SK-N-SH (cell line): ENCODE measurements at regions not wholly inside any gene's neighbourhood (a gene's known extent, or its start where the extent isn't known, plus 50 kb on each side); places are given as distances from the start of the nearest gene placed in this dataset.

Experiments used
- CTCF ChIA-PET: fragments of 300-600, 350-600 bp; formaldehyde crosslinking; extraction: SDS; loops from one replicate; lab custom pipeline; 2021; lab: Yijun Ruan, JAX
- POLR2A ChIA-PET: fragments of 350-600 bp; sonication (Branson Sonifier 250); formaldehyde crosslinking; extraction: SDS; loops from one replicate; lab custom pipeline; 2020; ENCODE audit warnings: antibody characterized with exemption, inconsistent platforms; lab: Yijun Ruan, JAX
- DNase-seq: peaks from one replicate; pipeline ENCODE4 v3.0.0; 2012
- H2AFZ ChIP-seq: fragments of 200-600 bp; sonication (generic); 2 replicates; pipeline ENCODE4 v1.8.1; 2016; ENCODE audit warnings: antibody characterized with exemption, mild to moderate bottlenecking, low read depth
- H3F3A ChIP-seq: fragments of 200-600 bp; sonication (generic); replicated peaks from 2 replicates; pipeline ENCODE3; 2016; ENCODE audit warnings: antibody characterized with exemption, mild to moderate bottlenecking; ENCODE audit not compliant: insufficient read depth
- H3K27ac ChIP-seq, 2 experiments: fragments of 200-500 bp in 1 of 2; fragments of 200-600 bp in 1 of 2; sonication (Bioruptor generic) in 1 of 2; sonication (generic), shearing (Covaris generic) in 1 of 2; 2 replicates each; pipeline versions ENCODE4 v1.5.1 to v1.6.1; 2014 to 2016; ENCODE audit warnings: low read depth in 2 of 2, inconsistent platforms in 1 of 2, low read length in 1 of 2, mild to moderate bottlenecking in 1 of 2, mixed read lengths in 1 of 2
- H3K27me3 ChIP-seq: fragments of 200-600 bp; sonication (generic), shearing (Covaris generic); 2 replicates; pipeline ENCODE4 v1.6.1; 2016; ENCODE audit warnings: mixed run types; ENCODE audit not compliant: insufficient read depth
- H3K36me3 ChIP-seq, 2 experiments: fragments of 200-500 bp in 1 of 2; fragments of 200-600 bp in 1 of 2; sonication (Bioruptor generic) in 1 of 2; sonication (generic) in 1 of 2; replicated peaks in 1 of 2; 2 replicates each; pipeline versions ENCODE3 to v1.5.1; 2014 to 2016; ENCODE audit warnings: low read length in 1 of 2, mild to moderate bottlenecking in 1 of 2; ENCODE audit not compliant: insufficient read depth in 2 of 2, control insufficient read depth in 1 of 2
- H3K4me1 ChIP-seq, 2 experiments: fragments of 200-500 bp in 1 of 2; fragments of 200-600 bp in 1 of 2; sonication (Bioruptor generic) in 1 of 2; sonication (generic), shearing (Covaris generic) in 1 of 2; 2 replicates each; pipeline versions ENCODE4 v1.5.1 to v1.6.1; 2014 to 2016; ENCODE audit warnings: low read depth in 1 of 2, low read length in 1 of 2, mixed run types in 1 of 2; ENCODE audit not compliant: insufficient read depth in 2 of 2, control insufficient read depth in 1 of 2
- H3K4me2 ChIP-seq: fragments of 200-600 bp; sonication (generic), shearing (Covaris generic); 2 replicates; pipeline ENCODE4 v1.6.1; 2017; ENCODE audit warnings: mixed run types
- H3K4me3 ChIP-seq, 2 experiments: fragments of 200-500 bp in 1 of 2; fragments of 200-600 bp in 1 of 2; sonication (Bioruptor generic) in 1 of 2; sonication (generic), shearing (Covaris generic) in 1 of 2; 2 replicates each; pipeline versions ENCODE4 v1.5.1 to v1.8.1; 2014 to 2016; ENCODE audit warnings: low read depth in 2 of 2, inconsistent platforms in 1 of 2, low read length in 1 of 2, mild to moderate bottlenecking in 1 of 2, mixed read lengths in 1 of 2, moderate library complexity in 1 of 2
- H3K79me2 ChIP-seq: fragments of 200-600 bp; sonication (generic); 2 replicates; pipeline ENCODE4 v1.8.1; 2017; ENCODE audit warnings: mild to moderate bottlenecking; ENCODE audit not compliant: insufficient read depth
- H3K9ac ChIP-seq: fragments of 200-600 bp; sonication (generic); 2 replicates; pipeline ENCODE4 v1.6.1; 2017; ENCODE audit warnings: mixed run types
- H3K9me2 ChIP-seq: fragments of 200-600 bp; sonication (generic); 2 replicates; pipeline ENCODE4 v1.6.1; 2017; ENCODE audit warnings: mixed run types
- H3K9me3 ChIP-seq: fragments of 200-600 bp; sonication (generic); 2 replicates; pipeline ENCODE4 v1.6.1; 2017; ENCODE audit warnings: mixed run types, mild to moderate bottlenecking, moderate library complexity
- H4K20me1 ChIP-seq: fragments of 200-600 bp; sonication (generic); 2 replicates; pipeline ENCODE4 v1.6.1; 2017; ENCODE audit warnings: mild to moderate bottlenecking, mixed run types; ENCODE audit not compliant: insufficient read depth
- EP300 ChIP-seq, 2 experiments: IDR thresholded peaks; 2 replicates each; pipeline versions ENCODE4 v1.4.0 to v1.6.1; 2012; ENCODE audit warnings: borderline replicate concordance in 1 of 2, low read depth in 1 of 2, low read length in 1 of 2
- FOSL2 ChIP-seq: IDR thresholded peaks from 2 replicates; pipeline ENCODE4 v1.4.0; 2012; ENCODE audit warnings: low read depth, mild to moderate bottlenecking, moderate library complexity, borderline replicate concordance
- FOXJ3 ChIP-seq: sonication (generic); formaldehyde crosslinking; IDR thresholded peaks from 2 replicates; pipeline ENCODE4 v1.5.1; 2020; ENCODE audit warnings: mild to moderate bottlenecking, missing genetic modification reagents
- GABPA ChIP-seq: IDR thresholded peaks from 2 replicates; pipeline ENCODE4 v1.4.0; 2012; ENCODE audit warnings: low read depth, mild to moderate bottlenecking
- JUND ChIP-seq: IDR thresholded peaks from 2 replicates; pipeline ENCODE4 v1.4.0; 2012
- MEF2A ChIP-seq: IDR thresholded peaks from 2 replicates; pipeline ENCODE4 v1.4.0; 2012; ENCODE audit warnings: low read depth, borderline replicate concordance
- POLR2AphosphoS5 ChIP-seq: IDR thresholded peaks from 2 replicates; pipeline ENCODE4 v1.6.1; 2012; ENCODE audit warnings: low read depth, low read length
- RAD21 ChIP-seq: IDR thresholded peaks from 2 replicates; pipeline ENCODE4 v1.6.1; 2012; ENCODE audit warnings: mild to moderate bottlenecking, low read length
- RCOR1 ChIP-seq: fragments of 150-350 bp; IDR thresholded peaks from 2 replicates; pipeline ENCODE4 v1.6.1; 2017; ENCODE audit warnings: antibody characterized with exemption, low read length
- RFX5 ChIP-seq: IDR thresholded peaks from 2 replicates; pipeline ENCODE4 v1.6.1; 2012; ENCODE audit warnings: mild to moderate bottlenecking, improper control_type of control experiment, low read length
- RXRA ChIP-seq: IDR thresholded peaks from 2 replicates; pipeline ENCODE4 v1.4.0; 2012; ENCODE audit warnings: low read depth, mild to moderate bottlenecking, borderline replicate concordance
- SMC3 ChIP-seq: IDR thresholded peaks from 2 replicates; pipeline ENCODE4 v1.6.1; 2012; ENCODE audit warnings: low read depth, low read length, improper control_type of control experiment
- TAF1 ChIP-seq: IDR thresholded peaks from 2 replicates; pipeline ENCODE4 v1.6.1; 2012; ENCODE audit warnings: low read depth, mild to moderate bottlenecking, low read length, moderate library complexity, borderline replicate concordance
- TCF12 ChIP-seq: IDR thresholded peaks from 2 replicates; pipeline ENCODE4 v1.4.0; 2012
- TEAD4 ChIP-seq: IDR thresholded peaks from 2 replicates; pipeline ENCODE4 v1.4.0; 2012; ENCODE audit warnings: mild to moderate bottlenecking, borderline replicate concordance; ENCODE audit not compliant: insufficient read depth
- YY1 ChIP-seq: IDR thresholded peaks from 2 replicates; pipeline ENCODE4 v1.4.0; 2012; ENCODE audit warnings: low read depth, mild to moderate bottlenecking
- WGBS: methylation state at CpG from one replicate; pipeline ENCODE4 v1.1.6; 2017; ENCODE audit warnings: low lambda C conversion rate; 5-methylcytosine and 5-hydroxymethylcytosine counted together
- TF ChIP-seq, protein P1 (sequence below): IDR thresholded peaks from 2 replicates; pipeline ENCODE4 v1.4.0; 2012; ENCODE audit warnings: low read depth, borderline replicate concordance
- TF ChIP-seq, protein P2 (sequence below): IDR thresholded peaks from 2 replicates; pipeline ENCODE4 v1.6.1; 2012; ENCODE audit warnings: mild to moderate bottlenecking, low read depth, low read length, moderate library complexity
- TF ChIP-seq, protein P3 (sequence below): IDR thresholded peaks from 2 replicates; pipeline ENCODE4 v1.4.0; 2012; ENCODE audit warnings: low read depth
- TF ChIP-seq, protein P4 (sequence below): fragments of 150-350 bp; IDR thresholded peaks from 2 replicates; pipeline ENCODE4 v1.6.1; 2016; ENCODE audit warnings: mild to moderate bottlenecking, low read depth, low read length

DNA sequence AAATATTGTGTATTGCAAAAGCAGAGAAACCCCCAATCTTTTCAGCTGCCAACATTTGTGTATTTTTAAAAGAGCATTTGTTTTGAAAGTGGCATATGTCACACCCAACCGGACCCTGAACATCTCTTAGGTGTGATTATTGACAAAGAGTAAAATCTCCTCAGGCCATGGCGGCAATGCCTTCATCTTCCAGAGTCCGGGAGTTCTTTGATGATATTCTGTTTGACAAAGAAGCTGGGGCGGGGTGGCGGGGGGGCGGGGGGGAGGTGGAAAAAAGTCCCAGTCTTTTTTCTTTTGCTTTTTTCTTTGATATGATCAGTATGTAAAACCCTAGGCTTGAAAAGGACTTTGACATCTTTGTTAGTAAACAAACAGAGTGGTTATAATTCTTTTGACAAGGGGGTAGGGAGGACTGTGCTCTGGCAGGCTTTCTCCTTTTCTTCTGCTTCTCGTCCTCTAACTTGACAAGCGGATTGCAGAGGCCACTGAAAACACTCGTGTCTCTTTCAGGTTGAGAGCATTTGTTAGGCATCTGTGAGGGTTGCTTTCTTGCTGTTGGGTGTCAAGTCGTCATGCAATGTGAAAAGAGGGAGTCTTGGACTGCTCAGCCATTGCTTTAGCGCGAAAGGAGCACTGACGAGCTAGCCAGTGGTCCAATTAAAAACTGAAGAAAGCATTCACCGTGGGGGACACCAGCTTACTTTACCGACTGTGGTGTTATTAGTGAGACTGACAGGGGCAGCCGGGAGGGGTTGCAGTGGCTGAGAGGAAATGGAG, 243.2 kb downstream of the NSUN3 start:
- Histone ChIP-seq H3F3A (no peaks in the 10 kb centered on the region), H3K9me2 (no peaks in the 10 kb centered on the region), H3K27ac (no peak overlapping the region), H4K20me1 (no peaks in the 10 kb centered on the region), H3K4me3 (no peak overlapping the region), H3K79me2 (no peaks in the 10 kb centered on the region), H2AFZ (no peak overlapping the region), H3K36me3 (no peaks in the 10 kb centered on the region), H3K4me2 (no peak overlapping the region), H3K27me3 (no peaks in the 10 kb centered on the region), H3K9me3 (no peaks in the 10 kb centered on the region), H3K4me1 (no peaks in the 10 kb centered on the region; a peak in 1 of 4 replicates), H3K9ac (no peak overlapping the region)
- WGBS, result 63% methylated on average over 16 of the region's 16 CpGs
- no peak for DNase-seq
- ChIA-PET CTCF (no interaction called here), POLR2A (no interaction called here)
- TF ChIP-seq FOSL2 (no peak), EP300 (IDR thresholded peaks at IDR 0.05; ENCODE audit: borderline replicate concordance in 1 of 2, low read depth in 1 of 2, low read length in 1 of 2) (no peak), RAD21 (no peak), RFX5 (no peak), TCF12 (no peak), MEF2A (no peak), JUND (no peak)
- TF ChIP-seq, protein P1, sequence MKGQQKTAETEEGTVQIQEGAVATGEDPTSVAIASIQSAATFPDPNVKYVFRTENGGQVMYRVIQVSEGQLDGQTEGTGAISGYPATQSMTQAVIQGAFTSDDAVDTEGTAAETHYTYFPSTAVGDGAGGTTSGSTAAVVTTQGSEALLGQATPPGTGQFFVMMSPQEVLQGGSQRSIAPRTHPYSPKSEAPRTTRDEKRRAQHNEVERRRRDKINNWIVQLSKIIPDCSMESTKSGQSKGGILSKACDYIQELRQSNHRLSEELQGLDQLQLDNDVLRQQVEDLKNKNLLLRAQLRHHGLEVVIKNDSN, result no peak
- TF ChIP-seq, protein P2, sequence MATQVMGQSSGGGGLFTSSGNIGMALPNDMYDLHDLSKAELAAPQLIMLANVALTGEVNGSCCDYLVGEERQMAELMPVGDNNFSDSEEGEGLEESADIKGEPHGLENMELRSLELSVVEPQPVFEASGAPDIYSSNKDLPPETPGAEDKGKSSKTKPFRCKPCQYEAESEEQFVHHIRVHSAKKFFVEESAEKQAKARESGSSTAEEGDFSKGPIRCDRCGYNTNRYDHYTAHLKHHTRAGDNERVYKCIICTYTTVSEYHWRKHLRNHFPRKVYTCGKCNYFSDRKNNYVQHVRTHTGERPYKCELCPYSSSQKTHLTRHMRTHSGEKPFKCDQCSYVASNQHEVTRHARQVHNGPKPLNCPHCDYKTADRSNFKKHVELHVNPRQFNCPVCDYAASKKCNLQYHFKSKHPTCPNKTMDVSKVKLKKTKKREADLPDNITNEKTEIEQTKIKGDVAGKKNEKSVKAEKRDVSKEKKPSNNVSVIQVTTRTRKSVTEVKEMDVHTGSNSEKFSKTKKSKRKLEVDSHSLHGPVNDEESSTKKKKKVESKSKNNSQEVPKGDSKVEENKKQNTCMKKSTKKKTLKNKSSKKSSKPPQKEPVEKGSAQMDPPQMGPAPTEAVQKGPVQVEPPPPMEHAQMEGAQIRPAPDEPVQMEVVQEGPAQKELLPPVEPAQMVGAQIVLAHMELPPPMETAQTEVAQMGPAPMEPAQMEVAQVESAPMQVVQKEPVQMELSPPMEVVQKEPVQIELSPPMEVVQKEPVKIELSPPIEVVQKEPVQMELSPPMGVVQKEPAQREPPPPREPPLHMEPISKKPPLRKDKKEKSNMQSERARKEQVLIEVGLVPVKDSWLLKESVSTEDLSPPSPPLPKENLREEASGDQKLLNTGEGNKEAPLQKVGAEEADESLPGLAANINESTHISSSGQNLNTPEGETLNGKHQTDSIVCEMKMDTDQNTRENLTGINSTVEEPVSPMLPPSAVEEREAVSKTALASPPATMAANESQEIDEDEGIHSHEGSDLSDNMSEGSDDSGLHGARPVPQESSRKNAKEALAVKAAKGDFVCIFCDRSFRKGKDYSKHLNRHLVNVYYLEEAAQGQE, result no peak
- TF ChIP-seq, protein P3, sequence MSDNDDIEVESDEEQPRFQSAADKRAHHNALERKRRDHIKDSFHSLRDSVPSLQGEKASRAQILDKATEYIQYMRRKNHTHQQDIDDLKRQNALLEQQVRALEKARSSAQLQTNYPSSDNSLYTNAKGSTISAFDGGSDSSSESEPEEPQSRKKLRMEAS, result no peak
- TF ChIP-seq, protein P4, sequence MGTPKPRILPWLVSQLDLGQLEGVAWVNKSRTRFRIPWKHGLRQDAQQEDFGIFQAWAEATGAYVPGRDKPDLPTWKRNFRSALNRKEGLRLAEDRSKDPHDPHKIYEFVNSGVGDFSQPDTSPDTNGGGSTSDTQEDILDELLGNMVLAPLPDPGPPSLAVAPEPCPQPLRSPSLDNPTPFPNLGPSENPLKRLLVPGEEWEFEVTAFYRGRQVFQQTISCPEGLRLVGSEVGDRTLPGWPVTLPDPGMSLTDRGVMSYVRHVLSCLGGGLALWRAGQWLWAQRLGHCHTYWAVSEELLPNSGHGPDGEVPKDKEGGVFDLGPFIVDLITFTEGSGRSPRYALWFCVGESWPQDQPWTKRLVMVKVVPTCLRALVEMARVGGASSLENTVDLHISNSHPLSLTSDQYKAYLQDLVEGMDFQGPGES, result no peak

DNA sequence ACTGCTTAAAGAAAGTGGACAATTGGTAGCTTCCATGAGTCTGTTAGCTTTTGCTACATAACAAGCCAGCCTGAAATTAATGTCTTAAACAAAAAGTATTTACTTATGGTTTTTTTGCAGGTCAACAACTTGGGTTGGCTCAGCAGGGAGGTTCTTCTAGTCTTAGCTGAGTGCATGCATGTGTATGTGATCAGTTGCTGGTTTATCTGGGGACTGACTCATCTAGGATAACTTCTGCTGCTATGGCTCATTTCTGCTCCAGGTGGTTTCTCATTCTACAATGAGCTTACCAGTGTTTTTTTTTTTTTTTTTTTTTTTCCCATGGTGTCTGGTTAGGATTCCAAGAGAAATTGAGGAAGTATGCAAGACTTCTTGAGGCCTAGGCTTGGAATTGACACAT, 244.7 kb downstream of the NSUN3 start:
- H3K27me3 ChIP-seq, result no peaks in the 10 kb centered on the region
- H4K20me1 ChIP-seq, result no peaks in the 10 kb centered on the region
- ChIA-PET CTCF (no interaction called here), POLR2A (no interaction called here)
- H3K27ac ChIP-seq, result no peak overlapping the region
- H3F3A ChIP-seq, result no peaks in the 10 kb centered on the region
- no peaks in the 10 kb centered on the region for H3K9me2 ChIP-seq
- no peak overlapping the region for H3K4me3 ChIP-seq
- H3K9ac ChIP-seq, result no peak overlapping the region
- no peaks in the 10 kb centered on the region; a peak in 1 of 4 replicates for H3K4me1 ChIP-seq
- H2AFZ ChIP-seq, result no peak overlapping the region
- DNase-seq, result no peak
- H3K79me2 ChIP-seq, result no peaks in the 10 kb centered on the region
- no peak overlapping the region for H3K4me2 ChIP-seq
- no peaks in the 10 kb centered on the region for H3K36me3 ChIP-seq
- no peaks in the 10 kb centered on the region for H3K9me3 ChIP-seq
- no peak for TF ChIP-seq TEAD4
- TF ChIP-seq RXRA, result no peak
- TF ChIP-seq FOXJ3 (CRISPR knock-in tag), result no peak
- no peak for TF ChIP-seq FOSL2
- no peak for TF ChIP-seq RCOR1
- no peak for TF ChIP-seq RAD21
- no peak for TF ChIP-seq JUND
- no peak for TF ChIP-seq GABPA
- no peak for TF ChIP-seq TCF12
- no peak for TF ChIP-seq EP300 (IDR thresholded peaks at IDR 0.05; ENCODE audit: borderline replicate concordance in 1 of 2, low read depth in 1 of 2, low read length in 1 of 2)
- no peak for TF ChIP-seq SMC3
- TF ChIP-seq TAF1, result no peak
- TF ChIP-seq, protein P4, result no peak
- TF ChIP-seq, protein P3, result no peak
- TF ChIP-seq YY1, result no peak
- TF ChIP-seq MEF2A, result no peak
- TF ChIP-seq POLR2AphosphoS5, result no peak
